Liver (tissue), 8 donors: ENCODE measurements at regions not wholly inside any gene's neighbourhood (a gene's known extent, or its start where the extent isn't known, plus 50 kb on each side); places are given as distances from the start of the nearest gene placed in this dataset.

Experiments used
- DNase-seq: peaks from one replicate; pipeline ENCODE4 v3.0.0-alpha.2; 2017; ENCODE audit warnings: low spot score
- H3K27ac ChIP-seq, 2 donors: one replicate each; pipeline ENCODE4 v1.7.0; 2013; ENCODE audit warnings: inconsistent platforms in 2 of 2, low read length in 2 of 2, control low read depth in 1 of 2, low read depth in 1 of 2, mild to moderate bottlenecking in 1 of 2
- H3K27me3 ChIP-seq, 4 donors: one replicate each; pipeline versions ENCODE4 v1.6.1 to v1.7.0; 2013; ENCODE audit warnings: low read length in 3 of 4, inconsistent platforms in 1 of 4, mild to moderate bottlenecking in 1 of 4, moderate library complexity in 1 of 4; ENCODE audit not compliant: control insufficient read depth in 4 of 4, insufficient read depth in 4 of 4
- H3K36me3 ChIP-seq, 4 donors: one replicate each; pipeline versions ENCODE4 v1.6.1 to v1.7.0; 2013; ENCODE audit warnings: low read length in 3 of 4, mild to moderate bottlenecking in 3 of 4, low read depth in 1 of 4, moderate library complexity in 1 of 4; ENCODE audit not compliant: control insufficient read depth in 4 of 4, insufficient read depth in 3 of 4
- H3K4me1 ChIP-seq, 4 donors: one replicate each; pipeline versions ENCODE4 v1.6.1 to v1.7.0; 2013; ENCODE audit warnings: low read length in 3 of 4, mild to moderate bottlenecking in 3 of 4, moderate library complexity in 1 of 4; ENCODE audit not compliant: control insufficient read depth in 4 of 4, insufficient read depth in 4 of 4
- H3K4me3 ChIP-seq, 3 donors: one replicate each; pipeline versions ENCODE4 v1.6.1 to v1.7.0; 2013; ENCODE audit warnings: low read length in 3 of 3, control low read depth in 1 of 3, low read depth in 1 of 3, mild to moderate bottlenecking in 1 of 3
- H3K9ac ChIP-seq, 2 donors: one replicate each; pipeline ENCODE4 v1.7.0; 2013; ENCODE audit warnings: low read length in 2 of 2, mild to moderate bottlenecking in 2 of 2, moderate library complexity in 2 of 2, control low read depth in 1 of 2, low read depth in 1 of 2
- H3K9me3 ChIP-seq, 4 donors: one replicate each; pipeline versions ENCODE4 v1.6.1 to v1.7.0; 2013; ENCODE audit warnings: low read length in 3 of 4; ENCODE audit not compliant: control insufficient read depth in 4 of 4
- EGR1 ChIP-seq, 2 donors: IDR thresholded peaks; 2 replicates each; pipeline ENCODE4 v1.6.1; 2016 to 2018; ENCODE audit warnings: antibody characterized with exemption in 2 of 2, low read depth in 2 of 2
- FOXA1 ChIP-seq: IDR thresholded peaks from 2 replicates; pipeline ENCODE4 v1.6.1; 2016; ENCODE audit warnings: antibody characterized with exemption
- FOXA2 ChIP-seq: IDR thresholded peaks from 2 replicates; pipeline ENCODE4 v1.6.1; 2016; ENCODE audit warnings: antibody characterized with exemption
- GABPA ChIP-seq, 2 donors: IDR thresholded peaks in 1 of 2; conservative IDR thresholded peaks in 1 of 2; 2 replicates each; pipeline ENCODE4 v1.6.1; 2016; ENCODE audit warnings: antibody characterized with exemption in 2 of 2, mild to moderate bottlenecking in 1 of 2, moderate library complexity in 1 of 2
- HNF4A ChIP-seq, 2 donors: conservative IDR thresholded peaks; 2 replicates each; pipeline ENCODE4 v1.6.1; 2016; ENCODE audit warnings: antibody characterized with exemption in 2 of 2, mild to moderate bottlenecking in 2 of 2
- HNF4G ChIP-seq: IDR thresholded peaks from 2 replicates; pipeline ENCODE4 v1.6.1; 2016; ENCODE audit warnings: antibody characterized with exemption
- JUND ChIP-seq, 2 donors: IDR thresholded peaks; 2 replicates each; pipeline ENCODE4 v1.6.1; 2016; ENCODE audit warnings: antibody characterized with exemption in 2 of 2
- NR2F2 ChIP-seq: IDR thresholded peaks from 2 replicates; pipeline ENCODE4 v1.6.1; 2016; ENCODE audit warnings: antibody characterized with exemption
- RAD21 ChIP-seq, 2 donors: IDR thresholded peaks; 2 replicates each; pipeline ENCODE4 v1.6.1; 2016; ENCODE audit warnings: antibody characterized with exemption in 2 of 2, mild to moderate bottlenecking in 2 of 2
- RXRA ChIP-seq, 2 donors: IDR thresholded peaks; 2 replicates each; pipeline ENCODE4 v1.6.1; 2017 to 2018; ENCODE audit warnings: antibody characterized with exemption in 2 of 2, mild to moderate bottlenecking in 1 of 2
- TAF1 ChIP-seq: conservative IDR thresholded peaks from 2 replicates; pipeline ENCODE4 v1.6.1; 2016; ENCODE audit warnings: antibody characterized with exemption, mild to moderate bottlenecking
- YY1 ChIP-seq: IDR thresholded peaks from 2 replicates; pipeline ENCODE4 v1.6.1; 2016; ENCODE audit warnings: antibody characterized with exemption, mild to moderate bottlenecking
- WGBS: extraction: QIAGEN DNeasy Blood & Tissue Kit; methylation state at CpG from one replicate; pipeline ENCODE4 v1.1.7; 2013; 5-methylcytosine and 5-hydroxymethylcytosine counted together
- TF ChIP-seq, protein P1 (sequence below): fragments of 150-350 bp; IDR thresholded peaks from 2 replicates; pipeline ENCODE4 v1.5.1; 2017; ENCODE audit warnings: improper control_type of control experiment, low read depth, low read length; ENCODE audit not compliant: missing input control
- TF ChIP-seq, protein P2 (sequence below): IDR thresholded peaks from 2 replicates; pipeline ENCODE4 v1.6.1; 2016; ENCODE audit warnings: antibody characterized with exemption
- TF ChIP-seq, protein P3 (sequence below): IDR thresholded peaks from 2 replicates; pipeline ENCODE4 v1.6.1; 2016; ENCODE audit warnings: antibody characterized with exemption
- TF ChIP-seq, protein P4 (sequence below): IDR thresholded peaks from 2 replicates; pipeline ENCODE4 v1.6.1; 2016; ENCODE audit warnings: antibody characterized with exemption, mild to moderate bottlenecking
- TF ChIP-seq, protein P5 (sequence below): IDR thresholded peaks from 2 replicates; pipeline ENCODE4 v1.6.1; 2016; ENCODE audit warnings: antibody characterized with exemption
- donor health status: healthy.
- donor health status: healthy.
- donor health status: healthy.
- donor health status: healthy.
- donor health status: healthy.

DNA sequence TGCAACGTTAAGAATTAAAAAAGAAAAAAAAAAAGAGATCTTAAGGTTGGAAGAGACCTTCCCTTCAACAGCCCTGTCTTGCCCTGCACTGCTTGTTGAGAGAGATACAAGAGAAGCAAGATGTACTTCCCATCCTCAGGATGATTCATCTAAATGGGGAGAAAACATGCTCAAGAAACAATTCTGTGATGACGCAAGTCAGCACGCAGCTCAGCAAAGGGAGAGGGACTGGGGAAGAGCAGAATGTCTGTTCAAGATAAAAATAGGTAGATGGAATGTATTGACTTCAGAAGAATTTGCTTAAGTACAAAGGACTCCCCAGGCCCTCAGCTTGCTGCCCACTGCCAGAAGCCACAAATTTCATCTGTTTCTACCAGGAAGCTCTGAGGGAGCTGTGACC is 198.2 kb upstream of the SPRED2 start (continued):
- TF ChIP-seq, protein P1, sequence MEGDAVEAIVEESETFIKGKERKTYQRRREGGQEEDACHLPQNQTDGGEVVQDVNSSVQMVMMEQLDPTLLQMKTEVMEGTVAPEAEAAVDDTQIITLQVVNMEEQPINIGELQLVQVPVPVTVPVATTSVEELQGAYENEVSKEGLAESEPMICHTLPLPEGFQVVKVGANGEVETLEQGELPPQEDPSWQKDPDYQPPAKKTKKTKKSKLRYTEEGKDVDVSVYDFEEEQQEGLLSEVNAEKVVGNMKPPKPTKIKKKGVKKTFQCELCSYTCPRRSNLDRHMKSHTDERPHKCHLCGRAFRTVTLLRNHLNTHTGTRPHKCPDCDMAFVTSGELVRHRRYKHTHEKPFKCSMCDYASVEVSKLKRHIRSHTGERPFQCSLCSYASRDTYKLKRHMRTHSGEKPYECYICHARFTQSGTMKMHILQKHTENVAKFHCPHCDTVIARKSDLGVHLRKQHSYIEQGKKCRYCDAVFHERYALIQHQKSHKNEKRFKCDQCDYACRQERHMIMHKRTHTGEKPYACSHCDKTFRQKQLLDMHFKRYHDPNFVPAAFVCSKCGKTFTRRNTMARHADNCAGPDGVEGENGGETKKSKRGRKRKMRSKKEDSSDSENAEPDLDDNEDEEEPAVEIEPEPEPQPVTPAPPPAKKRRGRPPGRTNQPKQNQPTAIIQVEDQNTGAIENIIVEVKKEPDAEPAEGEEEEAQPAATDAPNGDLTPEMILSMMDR: no peak
- no peak for TF ChIP-seq FOXA1
- no peak for TF ChIP-seq HNF4A (conservative IDR thresholded peaks at IDR 0.05)
- TF ChIP-seq, protein P2, sequence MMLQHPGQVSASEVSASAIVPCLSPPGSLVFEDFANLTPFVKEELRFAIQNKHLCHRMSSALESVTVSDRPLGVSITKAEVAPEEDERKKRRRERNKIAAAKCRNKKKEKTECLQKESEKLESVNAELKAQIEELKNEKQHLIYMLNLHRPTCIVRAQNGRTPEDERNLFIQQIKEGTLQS: no peak

DNA sequence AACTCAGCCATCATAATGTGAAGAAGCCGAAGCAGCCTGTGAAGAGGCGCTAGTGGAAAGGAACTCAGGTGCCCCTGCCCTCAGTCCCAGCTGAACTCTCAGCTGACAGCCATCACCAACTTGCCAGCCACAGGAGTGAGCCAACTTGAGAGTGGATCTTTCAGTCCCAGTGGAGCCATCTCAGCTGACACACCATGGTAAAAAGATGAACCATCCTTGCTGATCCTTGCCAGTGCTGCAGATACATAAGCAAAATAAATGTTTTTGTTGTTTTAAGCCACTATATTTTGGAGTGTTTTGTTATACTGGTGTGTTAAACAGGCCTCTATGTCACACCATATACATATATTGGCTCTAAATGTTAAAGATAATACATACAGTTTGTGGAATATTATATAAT is 195.8 kb upstream of the SPRED2 start:
- H3K27ac ChIP-seq: no peak overlapping the region
- H3K27me3 ChIP-seq: no peaks in the 10 kb centered on the region
- no peak overlapping the region for H3K9ac ChIP-seq
- DNase-seq: no peak
- TF ChIP-seq RXRA (IDR thresholded peaks at IDR 0.05) (no peak), HNF4A (conservative IDR thresholded peaks at IDR 0.05) (no peak), TAF1 (no peak), JUND (IDR thresholded peaks at IDR 0.05) (no peak), HNF4G (no peak), FOXA2 (no peak), GABPA (IDR thresholded peaks at IDR 0.05 in 1 of 2, conservative IDR thresholded peaks at IDR 0.05 in 1 of 2) (no peak), RAD21 (IDR thresholded peaks at IDR 0.05) (no peak), YY1 (no peak), FOXA1 (no peak), EGR1 (IDR thresholded peaks at IDR 0.05; ENCODE audit: low read depth in 2 of 2) (no peak), NR2F2 (no peak)
- TF ChIP-seq, protein P2: no peak
- TF ChIP-seq, protein P1: no peak
- TF ChIP-seq, protein P3, sequence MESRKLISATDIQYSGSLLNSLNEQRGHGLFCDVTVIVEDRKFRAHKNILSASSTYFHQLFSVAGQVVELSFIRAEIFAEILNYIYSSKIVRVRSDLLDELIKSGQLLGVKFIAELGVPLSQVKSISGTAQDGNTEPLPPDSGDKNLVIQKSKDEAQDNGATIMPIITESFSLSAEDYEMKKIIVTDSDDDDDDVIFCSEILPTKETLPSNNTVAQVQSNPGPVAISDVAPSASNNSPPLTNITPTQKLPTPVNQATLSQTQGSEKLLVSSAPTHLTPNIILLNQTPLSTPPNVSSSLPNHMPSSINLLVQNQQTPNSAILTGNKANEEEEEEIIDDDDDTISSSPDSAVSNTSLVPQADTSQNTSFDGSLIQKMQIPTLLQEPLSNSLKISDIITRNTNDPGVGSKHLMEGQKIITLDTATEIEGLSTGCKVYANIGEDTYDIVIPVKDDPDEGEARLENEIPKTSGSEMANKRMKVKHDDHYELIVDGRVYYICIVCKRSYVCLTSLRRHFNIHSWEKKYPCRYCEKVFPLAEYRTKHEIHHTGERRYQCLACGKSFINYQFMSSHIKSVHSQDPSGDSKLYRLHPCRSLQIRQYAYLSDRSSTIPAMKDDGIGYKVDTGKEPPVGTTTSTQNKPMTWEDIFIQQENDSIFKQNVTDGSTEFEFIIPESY: no peak
- TF ChIP-seq, protein P4, sequence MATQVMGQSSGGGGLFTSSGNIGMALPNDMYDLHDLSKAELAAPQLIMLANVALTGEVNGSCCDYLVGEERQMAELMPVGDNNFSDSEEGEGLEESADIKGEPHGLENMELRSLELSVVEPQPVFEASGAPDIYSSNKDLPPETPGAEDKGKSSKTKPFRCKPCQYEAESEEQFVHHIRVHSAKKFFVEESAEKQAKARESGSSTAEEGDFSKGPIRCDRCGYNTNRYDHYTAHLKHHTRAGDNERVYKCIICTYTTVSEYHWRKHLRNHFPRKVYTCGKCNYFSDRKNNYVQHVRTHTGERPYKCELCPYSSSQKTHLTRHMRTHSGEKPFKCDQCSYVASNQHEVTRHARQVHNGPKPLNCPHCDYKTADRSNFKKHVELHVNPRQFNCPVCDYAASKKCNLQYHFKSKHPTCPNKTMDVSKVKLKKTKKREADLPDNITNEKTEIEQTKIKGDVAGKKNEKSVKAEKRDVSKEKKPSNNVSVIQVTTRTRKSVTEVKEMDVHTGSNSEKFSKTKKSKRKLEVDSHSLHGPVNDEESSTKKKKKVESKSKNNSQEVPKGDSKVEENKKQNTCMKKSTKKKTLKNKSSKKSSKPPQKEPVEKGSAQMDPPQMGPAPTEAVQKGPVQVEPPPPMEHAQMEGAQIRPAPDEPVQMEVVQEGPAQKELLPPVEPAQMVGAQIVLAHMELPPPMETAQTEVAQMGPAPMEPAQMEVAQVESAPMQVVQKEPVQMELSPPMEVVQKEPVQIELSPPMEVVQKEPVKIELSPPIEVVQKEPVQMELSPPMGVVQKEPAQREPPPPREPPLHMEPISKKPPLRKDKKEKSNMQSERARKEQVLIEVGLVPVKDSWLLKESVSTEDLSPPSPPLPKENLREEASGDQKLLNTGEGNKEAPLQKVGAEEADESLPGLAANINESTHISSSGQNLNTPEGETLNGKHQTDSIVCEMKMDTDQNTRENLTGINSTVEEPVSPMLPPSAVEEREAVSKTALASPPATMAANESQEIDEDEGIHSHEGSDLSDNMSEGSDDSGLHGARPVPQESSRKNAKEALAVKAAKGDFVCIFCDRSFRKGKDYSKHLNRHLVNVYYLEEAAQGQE: no peak
- TF ChIP-seq, protein P5, sequence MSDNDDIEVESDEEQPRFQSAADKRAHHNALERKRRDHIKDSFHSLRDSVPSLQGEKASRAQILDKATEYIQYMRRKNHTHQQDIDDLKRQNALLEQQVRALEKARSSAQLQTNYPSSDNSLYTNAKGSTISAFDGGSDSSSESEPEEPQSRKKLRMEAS: no peak
- no peaks in the 10 kb centered on the region for H3K4me1 ChIP-seq
- no peaks in the 10 kb centered on the region for H3K9me3 ChIP-seq
- no peak overlapping the region for H3K4me3 ChIP-seq
- WGBS: 89% methylated on average over 2 of the region's 2 CpGs
- H3K36me3 ChIP-seq: no peaks in the 10 kb centered on the region
